ENCODE measurements at regions not wholly inside any gene's neighbourhood (a gene's known extent, or its start where the extent isn't known, plus 50 kb on each side); places are given as distances from the start of the nearest gene placed in this dataset.

GRCh38 chr12:87930033-87930432, 99.2 kb downstream of the C12orf50 start:
- no peak for DNase-seq

DNA sequence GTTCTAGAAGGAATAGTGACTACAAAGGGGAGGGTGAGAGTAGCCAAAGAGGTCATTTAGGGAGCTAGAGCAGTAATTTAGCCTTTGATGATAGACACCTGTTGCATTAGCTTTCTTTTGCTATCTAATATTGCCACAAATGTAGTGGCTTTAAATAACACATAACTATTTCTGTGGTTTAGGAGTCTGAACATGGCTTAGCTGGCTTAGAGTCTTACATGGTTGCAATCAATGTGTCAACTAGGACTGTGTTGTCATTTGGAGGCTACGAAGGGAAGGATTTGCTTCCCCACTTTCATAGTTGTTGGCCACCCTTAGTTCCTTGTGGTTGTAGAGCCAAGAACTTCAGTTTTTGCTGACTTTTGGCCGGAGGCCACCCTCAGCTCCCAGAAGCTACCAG, 99.9 kb downstream of the C12orf50 start:
- DNase-seq = no peak

DNA sequence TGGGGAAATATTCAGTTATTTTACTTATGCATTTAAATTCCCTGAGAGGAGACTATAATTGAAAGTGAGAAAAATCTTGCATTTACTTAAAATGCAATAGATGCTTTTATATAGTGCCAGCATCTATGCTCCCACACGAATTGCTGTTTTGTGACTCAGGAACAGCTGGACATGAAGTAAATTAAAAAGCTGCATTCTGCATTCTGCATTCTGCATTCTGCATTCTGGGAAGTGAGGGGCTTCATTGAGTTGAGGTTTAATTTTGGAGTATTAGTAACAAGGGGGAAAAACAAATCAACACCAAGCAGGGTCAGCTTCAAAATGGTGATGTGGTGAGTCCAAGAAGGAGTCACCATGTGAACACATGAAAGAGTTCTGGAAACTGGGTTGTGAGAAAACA, 101.2 kb downstream of the C12orf50 start:
- no peak for DNase-seq

DNA sequence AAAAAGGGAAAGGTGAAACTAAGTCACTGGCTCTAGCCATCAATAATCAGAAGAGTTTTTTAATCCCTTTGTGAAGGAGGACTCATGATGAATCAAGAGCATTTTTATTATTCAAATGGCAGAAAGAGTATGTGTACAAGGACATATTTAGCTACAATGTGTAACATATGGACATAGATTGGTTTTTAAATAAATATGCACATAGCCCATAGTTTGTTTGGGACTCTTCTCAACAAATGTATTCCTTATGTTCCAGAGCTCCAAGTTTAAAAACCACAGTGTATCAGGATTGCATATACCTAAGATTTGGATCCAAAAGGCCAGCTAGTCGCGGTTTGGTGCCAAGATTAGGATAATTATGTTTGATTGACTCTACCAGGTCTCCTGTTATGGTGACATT, 104.2 kb downstream of the C12orf50 start:
- DNase-seq = no peak

GRCh38 chr12:87924149-87924548, 105.1 kb downstream of the C12orf50 start:
- DNase-seq = no peak

GRCh38 chr12:87923361-87923760, 105.8 kb downstream of the C12orf50 start:
- DNase-seq = no peak

DNA sequence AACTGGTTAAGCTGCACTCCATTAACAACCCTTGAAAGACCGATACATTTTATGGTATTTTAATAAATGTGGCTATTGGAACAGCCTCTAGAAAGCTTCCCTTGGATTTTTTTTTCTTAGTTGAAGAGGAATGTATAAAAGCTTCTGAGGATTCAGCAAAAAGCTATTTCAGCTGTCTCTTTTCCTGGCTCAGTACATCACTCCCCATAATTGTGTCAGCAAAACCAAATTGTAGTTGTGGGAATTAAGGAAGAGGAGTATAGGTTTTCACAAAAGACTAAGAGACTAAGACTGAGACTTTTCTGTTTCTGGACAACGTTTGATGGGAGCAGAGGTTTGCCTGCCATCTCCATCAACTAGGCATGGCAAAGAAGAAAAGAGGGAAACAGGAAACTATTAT, 106.5 kb downstream of the C12orf50 start:
- DNase-seq = no peak

DNA sequence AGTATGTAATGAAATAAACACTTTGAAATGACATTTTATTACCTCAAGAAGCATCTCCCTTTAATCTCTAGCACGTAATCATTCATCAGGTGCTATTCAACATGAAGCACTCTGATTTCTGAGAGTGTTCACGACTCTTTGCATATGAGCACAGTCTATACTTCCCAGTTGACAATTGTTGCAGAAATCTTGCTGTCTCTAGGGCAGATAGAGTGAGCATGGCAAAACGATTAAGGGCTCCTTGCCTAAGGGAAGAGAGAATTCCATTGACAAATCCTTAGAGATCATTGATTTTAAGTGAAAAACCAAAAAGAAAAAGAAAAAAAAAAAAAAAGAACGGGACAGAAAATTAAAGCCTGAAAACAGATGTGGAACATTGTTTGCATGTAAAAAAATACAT, 107.6 kb downstream of the C12orf50 start:
- no peak for DNase-seq

- no peak for DNase-seq
Measured at GRCh38 chr12:87920139-87920538, 109.1 kb downstream of the C12orf50 start.

GRCh38 chr12:87901457-87901856, 127.7 kb downstream of the C12orf50 start:
- DNase-seq = no peak

DNA sequence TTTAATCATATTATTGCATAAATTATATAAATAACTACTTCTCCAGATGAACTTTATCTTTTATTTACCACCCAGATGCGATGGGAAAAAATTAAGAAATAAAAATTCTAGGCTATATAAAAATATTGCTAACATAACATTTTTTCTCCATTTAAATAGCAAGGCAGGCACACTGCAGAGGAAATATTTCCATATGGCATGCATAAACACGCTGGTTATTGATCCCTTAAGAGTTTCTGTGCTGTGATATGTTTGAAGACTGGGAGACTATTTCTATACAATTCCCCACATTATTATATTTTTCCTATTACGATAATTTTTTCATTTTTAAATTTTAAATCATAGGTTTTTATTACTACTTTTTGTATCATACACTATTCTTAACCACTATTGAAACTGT, 131.5 kb downstream of the C12orf50 start:
- DNase-seq = no peak

DNA sequence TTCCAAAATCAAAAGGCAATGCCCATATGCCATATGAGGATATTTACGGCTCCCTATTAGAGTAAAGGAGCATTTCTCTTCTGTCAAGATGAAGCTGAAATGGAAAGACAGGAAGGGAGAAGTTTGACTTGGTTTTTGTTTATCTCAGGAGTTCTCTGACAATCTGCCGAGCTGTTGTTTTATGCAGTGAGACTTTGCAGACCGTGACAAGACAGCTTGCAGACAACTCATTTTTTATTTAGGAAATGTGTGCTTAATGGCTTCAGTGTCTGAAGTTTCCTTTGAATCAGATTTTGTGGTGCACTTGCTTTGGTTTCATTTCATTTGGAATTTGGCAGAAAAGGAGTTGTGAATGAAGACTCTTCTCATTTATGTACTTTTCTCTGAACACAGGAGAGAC, 145.4 kb downstream of the C12orf50 start:
- DNase-seq = no peak

- no peak for DNase-seq
Measured at GRCh38 chr12:87879141-87879540, 150.1 kb downstream of the C12orf50 start.

DNA sequence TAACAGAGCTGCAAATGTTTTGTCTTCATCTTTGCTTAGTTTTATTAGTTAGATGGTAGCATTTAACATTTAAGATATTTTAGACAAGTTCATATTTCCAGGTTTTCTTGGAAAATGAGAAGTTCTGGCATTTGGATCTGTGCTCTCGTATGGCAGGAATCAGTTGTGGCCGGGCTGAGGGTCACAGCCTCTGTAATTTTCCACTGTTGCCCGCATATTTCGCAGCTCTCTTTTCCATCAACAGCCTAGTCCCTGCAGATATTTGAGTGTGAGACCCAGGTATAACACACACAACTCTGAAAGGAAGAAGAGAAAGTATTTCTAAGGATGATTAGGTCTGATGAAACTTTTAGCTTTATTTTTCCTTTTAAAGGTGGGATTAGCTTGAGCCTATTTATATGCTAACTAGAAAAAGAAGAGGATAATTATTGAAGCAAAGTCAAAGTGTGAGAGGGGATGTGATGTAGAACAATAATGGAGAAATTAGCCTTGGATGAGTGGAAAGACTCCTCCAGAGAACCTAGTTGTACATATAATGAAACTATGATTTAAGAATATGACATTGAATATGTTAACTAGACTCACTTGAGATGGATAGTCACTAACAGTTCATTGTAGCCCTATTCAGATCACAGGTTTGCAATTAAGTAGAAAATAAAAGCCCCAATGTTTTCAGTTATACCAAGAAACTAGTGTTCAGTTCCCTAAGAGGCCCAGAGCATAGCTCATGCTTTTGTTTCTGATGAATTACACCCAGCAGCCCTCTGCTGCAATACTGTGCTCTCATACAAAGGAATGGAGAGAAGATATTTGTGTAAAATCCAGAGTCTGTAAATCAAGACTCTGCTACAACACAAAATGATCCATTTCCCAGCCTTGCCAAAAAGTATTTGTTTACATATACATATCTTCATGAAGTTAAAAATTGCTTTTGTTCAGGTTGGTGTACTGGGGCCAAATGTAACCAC, 158.4 kb downstream of the C12orf50 start:
- no peak for DNase-seq

- no peak for DNase-seq
Measured at GRCh38 chr12:87870061-87870460, 159.1 kb downstream of the C12orf50 start.

DNA sequence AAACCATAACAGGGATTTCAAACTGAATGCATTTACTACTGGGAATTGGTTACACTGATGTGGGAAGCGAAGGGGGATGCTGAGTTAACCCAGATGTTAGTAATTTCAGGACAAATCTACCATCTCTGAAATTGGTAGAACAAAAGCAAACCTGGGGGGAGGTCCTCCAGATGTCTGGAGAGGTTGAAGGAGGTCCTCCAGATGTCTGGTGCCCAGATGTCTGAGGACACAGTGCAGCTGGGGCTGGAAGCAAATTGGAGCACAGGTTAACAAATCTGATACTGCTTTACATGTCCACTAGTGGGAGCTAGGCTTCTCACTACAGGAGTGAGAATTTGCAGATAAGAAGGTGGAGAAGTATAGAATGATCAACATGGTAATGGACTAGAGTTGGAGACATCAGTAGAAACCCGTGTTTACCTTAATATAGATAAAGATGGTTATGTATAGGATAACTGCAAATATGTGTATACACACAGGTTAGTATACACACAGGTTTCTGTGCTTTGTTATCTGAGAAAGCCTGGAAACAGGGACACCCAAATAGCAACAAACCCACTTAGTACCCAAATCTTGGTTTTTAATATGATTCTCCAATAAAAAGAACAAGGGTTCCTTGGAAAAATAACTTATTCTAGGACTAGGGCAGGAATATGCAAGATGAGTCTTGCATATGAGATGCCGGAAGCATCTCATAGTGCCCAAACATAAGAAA, 162.5 kb downstream of the C12orf50 start:
- no peak for DNase-seq

DNA sequence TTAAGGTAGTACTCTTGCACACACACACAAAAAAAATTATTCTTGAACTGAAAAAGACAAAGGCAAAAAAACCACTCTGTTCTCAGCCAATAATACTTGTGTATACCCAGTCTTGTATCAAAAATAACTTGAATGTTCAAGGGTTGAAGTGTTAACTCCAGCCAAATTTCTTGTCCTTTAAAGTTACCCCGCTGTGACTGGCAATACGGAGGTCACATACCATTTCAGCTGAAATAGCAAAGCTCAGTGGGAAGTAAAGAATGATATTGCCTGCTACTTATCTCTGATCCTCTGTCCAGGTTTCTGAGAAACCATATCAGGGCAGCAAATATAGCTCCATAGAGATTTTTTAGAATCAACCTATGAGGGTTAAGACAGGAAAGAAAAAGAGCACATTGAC, 167.4 kb downstream of the C12orf50 start:
- DNase-seq = no peak

DNA sequence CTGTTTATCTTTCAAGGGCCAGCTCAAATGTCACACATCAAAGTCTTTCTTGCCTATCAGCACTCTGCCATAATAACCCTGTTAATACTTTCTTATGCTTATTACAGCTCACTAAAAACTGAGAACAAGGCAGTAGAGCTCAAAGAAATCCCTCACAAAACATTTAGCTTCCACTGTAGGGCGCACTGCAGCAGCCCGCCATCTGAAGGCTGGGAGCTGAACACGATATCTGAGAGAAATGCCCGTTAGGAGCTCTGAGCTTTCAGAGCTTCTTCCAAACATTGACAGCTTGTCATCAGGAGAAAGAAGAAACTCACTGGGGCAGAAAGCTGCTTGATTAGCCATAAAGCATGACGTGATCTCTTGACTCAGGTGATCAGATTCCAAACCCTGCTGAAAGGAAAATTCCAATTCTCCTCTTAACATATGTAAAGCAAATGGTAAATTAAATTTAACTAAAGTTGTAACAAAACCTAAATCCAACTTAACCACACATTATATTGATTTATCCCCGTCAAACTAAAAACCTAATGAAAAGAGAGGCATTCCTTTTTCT, 175.7 kb downstream of the C12orf50 start:
- DNase-seq = no peak

- DNase-seq = no peak
Measured at GRCh38 chr12:87849074-87849473, 180.1 kb downstream of the C12orf50 start.

- peak; percentile 59 for DNase-seq
Measured at GRCh38 chr12:87848248-87848868, 180.8 kb downstream of the C12orf50 start.

DNA sequence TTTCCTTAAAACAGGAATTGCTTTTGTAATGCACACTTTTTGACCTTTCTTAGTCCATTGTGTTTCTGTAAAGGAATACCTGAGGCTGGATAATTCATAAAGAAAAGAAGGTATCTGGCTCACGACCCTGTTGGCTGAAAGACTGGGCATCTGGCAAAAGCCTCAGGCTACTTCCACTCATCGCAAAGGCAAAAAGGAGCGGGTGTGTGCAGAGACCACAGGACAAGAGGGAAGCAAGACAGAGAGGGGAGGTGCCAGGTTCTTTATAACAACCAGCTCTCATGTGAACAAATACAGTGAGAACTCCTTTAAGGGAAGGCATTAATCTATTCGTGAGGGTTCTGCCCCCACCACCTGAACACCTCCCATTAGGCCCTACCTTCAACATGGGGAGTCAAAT, 182.1 kb downstream of the C12orf50 start:
- no peak for DNase-seq

DNA sequence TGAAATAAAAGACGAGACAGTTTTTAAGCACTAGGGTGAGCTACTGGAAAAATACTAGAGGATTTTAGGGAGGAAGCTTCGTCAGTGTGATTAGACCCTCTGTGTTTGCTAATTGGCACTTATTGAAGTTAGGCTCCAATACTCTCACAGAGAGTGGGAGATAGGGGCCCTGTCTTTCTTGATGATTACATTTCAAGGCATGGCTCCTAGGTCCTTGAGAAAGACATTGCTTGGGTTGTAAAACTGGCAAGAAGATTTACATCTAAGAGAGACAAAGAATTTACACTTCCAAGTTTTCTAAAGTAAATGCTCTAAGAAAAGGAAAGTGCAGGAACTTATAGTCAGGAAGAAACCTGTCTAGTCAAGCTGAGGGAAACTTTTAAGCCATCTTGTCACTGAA, 183.2 kb downstream of the C12orf50 start:
- no peak for DNase-seq

- DNase-seq = no peak
Measured at GRCh38 chr12:87841935-87842334, 187.3 kb downstream of the C12orf50 start.
